Epithelial cell of proximal tubule (primary cell): ENCODE measurements at regions not wholly inside any gene's neighbourhood (a gene's known extent, or its start where the extent isn't known, plus 50 kb on each side); places are given as distances from the start of the nearest gene placed in this dataset.

Source experiments
- DNase-seq: peaks from one replicate; pipeline ENCODE4 v3.0.0-alpha.2; 2011; ENCODE audit warnings: low read depth
- H3K4me3 ChIP-seq: 2 replicates; pipeline ENCODE4 v1.5.1; 2011; ENCODE audit warnings: low read depth, mild to moderate bottlenecking, low read length
- TF ChIP-seq, protein P1 (sequence below): conservative IDR thresholded peaks from 2 replicates; pipeline ENCODE4 v1.5.1; 2012; ENCODE audit warnings: low read depth, mild to moderate bottlenecking, low read length

GRCh38 chr12:130224613-130225012, 62.3 kb downstream of the FZD10 start:
- no peak overlapping the region for H3K4me3 ChIP-seq
- no peak for DNase-seq
- TF ChIP-seq, protein P1, sequence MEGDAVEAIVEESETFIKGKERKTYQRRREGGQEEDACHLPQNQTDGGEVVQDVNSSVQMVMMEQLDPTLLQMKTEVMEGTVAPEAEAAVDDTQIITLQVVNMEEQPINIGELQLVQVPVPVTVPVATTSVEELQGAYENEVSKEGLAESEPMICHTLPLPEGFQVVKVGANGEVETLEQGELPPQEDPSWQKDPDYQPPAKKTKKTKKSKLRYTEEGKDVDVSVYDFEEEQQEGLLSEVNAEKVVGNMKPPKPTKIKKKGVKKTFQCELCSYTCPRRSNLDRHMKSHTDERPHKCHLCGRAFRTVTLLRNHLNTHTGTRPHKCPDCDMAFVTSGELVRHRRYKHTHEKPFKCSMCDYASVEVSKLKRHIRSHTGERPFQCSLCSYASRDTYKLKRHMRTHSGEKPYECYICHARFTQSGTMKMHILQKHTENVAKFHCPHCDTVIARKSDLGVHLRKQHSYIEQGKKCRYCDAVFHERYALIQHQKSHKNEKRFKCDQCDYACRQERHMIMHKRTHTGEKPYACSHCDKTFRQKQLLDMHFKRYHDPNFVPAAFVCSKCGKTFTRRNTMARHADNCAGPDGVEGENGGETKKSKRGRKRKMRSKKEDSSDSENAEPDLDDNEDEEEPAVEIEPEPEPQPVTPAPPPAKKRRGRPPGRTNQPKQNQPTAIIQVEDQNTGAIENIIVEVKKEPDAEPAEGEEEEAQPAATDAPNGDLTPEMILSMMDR, result no peak

GRCh38 chr12:130225347-130225746, 63.1 kb downstream of the FZD10 start:
- TF ChIP-seq, protein P1, result no peak
- no peak overlapping the region for H3K4me3 ChIP-seq
- DNase-seq, result no peak

GRCh38 chr12:130226126-130226525, 63.9 kb downstream of the FZD10 start:
- H3K4me3 ChIP-seq, result no peak overlapping the region
- TF ChIP-seq, protein P1, result no peak
- DNase-seq, result no peak

DNA sequence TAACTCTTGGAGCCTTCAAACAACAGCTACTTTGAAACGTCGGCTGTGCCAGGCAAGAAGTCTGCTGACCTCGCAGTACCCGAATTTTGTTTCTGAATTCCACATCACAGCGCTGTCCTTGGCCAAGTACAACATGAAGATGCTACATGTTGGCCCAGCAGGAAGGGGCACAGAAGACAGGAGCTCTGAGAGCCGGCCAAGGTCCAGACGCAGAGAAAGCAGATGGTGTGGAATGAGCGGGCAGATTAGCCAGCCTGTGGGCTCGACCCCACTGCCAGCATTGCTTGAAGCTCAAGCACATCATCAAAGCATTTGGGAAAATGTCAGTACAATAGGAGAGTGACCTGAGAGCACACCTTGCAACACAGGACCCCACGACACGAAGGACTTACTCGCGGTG, 64.5 kb downstream of the FZD10 start:
- no peak overlapping the region for H3K4me3 ChIP-seq
- TF ChIP-seq, protein P1, result no peak
- DNase-seq, result no peak

- H3K4me3 ChIP-seq, result no peak overlapping the region
- TF ChIP-seq, protein P1, result no peak
- no peak for DNase-seq
Observed at GRCh38 chr12:130227641-130228040, 65.4 kb downstream of the FZD10 start.

- H3K4me3 ChIP-seq, result no peak overlapping the region
- no peak for DNase-seq
- TF ChIP-seq, protein P1, result no peak
Observed at GRCh38 chr12:130236446-130236845, 74.2 kb downstream of the FZD10 start.

DNA sequence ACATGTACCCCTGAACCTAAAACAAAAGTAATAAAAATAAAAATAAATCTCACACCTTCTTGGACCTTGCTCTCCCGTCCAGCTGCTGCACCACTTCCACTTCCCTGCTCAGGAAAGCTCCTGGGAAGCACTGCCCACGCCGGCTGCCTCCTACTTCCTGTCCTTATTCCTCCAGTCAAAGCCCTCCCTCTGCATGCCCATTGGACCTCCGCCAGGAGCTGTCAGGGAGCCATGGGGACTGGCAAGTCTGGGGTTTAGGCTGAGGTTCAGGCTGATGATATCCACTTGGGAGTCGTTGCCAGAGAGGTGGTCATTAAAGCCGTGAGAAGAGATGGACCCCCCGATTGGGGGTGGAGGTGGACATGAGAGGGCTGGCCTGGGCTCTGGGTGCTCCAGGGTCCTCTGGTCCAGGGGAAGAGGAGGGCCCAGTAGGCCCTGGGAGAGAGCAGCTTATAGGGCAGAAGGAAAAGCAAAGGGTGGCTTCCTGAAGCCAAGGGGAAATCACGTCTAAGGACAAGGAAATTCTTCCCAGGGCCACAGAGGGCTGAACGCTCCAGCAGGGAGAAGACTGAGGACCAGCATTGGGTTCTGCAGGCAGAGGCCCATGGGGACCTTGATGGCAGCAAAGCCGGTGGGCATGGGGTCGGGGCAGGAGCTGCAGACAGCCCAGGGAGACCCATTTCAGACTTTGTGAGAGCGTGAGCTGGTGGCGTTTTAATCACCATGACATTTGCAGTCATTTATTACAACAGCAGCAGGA, 78.7 kb downstream of the FZD10 start:
- no peak overlapping the region for H3K4me3 ChIP-seq
- no peak for DNase-seq
- TF ChIP-seq, protein P1, result no peak
